Astrocyte of the hippocampus (primary cell): ENCODE measurements at regions not wholly inside any gene's neighbourhood (a gene's known extent, or its start where the extent isn't known, plus 50 kb on each side); places are given as distances from the start of the nearest gene placed in this dataset.
A peak's percentile ranks its signal among the peaks of the same experiment; 100 is the strongest.
"Not testable (repeated sequence)": the region's sequence is repeated elsewhere in the genome, so short reads cannot be mapped to it uniquely, and the experiment has no call there.

ENCODE experiments used
- DNase-seq: peaks from one replicate; pipeline ENCODE4 v3.0.0; 2011; ENCODE audit warnings: low read depth, low spot score

DNA sequence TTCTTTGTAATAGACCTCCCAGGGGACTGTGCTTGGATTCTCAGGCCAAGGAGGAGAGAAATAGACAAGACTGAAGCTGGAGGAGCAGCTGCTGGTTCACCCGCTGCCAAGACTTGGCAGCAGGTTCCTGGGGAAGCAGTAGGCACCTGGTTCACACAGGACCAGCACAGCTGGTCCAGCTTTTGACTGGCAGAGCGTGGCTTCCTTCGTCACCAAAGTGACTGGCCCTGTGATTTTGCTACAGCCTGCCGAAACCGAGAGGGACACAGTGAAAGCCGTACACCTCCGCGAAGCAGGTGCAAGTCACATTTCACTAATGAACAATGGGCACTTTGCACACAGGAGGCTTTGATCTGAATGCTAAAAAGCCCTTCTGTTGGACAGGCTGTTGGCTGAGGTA is 199.0 kb downstream of the RNF144B start:
- DNase-seq, result no peak

- DNase-seq, result peak; percentile 85
These were observed 208.8 kb downstream of the RNF144B start for GRCh38 chr6:18595774-18596530.

DNA sequence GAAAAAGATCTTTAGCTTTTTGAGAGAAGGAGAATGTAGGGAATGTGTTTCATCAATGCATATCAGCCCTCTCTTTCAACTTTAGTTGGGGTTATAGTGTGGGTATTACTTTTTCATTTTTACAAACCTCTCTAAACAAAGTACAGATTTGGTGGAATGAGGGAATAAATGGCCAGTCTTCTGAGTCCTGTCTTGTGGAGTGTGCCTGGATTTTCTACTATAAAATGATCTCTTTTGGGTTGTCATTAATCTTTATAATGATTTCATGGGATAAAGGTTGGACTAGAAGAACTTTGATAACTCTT is 209.3 kb downstream of the RNF144B start:
- DNase-seq, result no peak

- DNase-seq, result no peak
These were observed 211.6 kb downstream of the RNF144B start for GRCh38 chr6:18598551-18599264.

DNA sequence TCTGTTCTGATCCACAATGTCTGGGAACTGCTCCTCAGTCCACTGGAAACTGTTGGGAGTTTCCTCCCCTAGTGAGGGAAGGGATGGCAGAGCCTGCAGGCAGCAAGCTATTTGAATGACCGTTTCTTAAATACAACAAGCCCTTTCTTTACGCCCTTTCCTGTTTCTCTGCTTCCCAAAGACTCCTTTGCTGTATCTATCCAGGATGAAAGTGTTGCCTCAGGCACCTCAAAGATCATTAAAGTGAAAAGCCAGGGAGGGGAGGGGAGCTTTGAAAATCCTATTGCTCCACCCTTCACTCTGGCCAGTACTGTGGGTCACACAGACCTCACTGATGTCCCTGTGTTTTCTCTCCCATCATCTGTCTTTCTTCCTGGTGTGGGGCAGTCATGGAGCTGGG is 213.1 kb downstream of the RNF144B start:
- no peak for DNase-seq

DNA sequence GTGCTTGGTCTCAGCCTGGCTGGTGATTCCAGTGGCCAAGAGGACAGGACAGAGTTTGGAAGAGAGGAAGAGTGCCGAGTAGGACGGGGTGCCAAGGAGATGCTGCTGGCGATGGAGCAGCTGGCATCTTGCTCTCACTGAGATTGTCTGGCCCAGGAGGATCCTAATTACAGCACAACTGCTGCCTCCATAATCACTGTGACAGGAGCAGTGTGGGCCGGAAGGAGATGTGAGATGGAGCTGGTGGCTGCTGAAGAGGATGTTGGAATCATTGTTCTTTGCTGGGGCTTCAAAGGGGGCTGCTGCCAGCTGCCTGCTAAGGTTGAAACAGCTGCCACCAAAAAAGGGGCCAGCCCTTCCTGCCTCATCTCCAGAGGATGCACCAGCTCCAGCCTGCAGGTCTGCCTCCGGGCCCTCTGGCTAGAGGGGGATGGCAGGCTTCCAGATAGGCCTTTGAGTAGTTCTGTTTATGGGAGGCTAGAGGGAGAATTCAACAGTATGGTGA is 214.4 kb downstream of the RNF144B start:
- no peak for DNase-seq

DNA sequence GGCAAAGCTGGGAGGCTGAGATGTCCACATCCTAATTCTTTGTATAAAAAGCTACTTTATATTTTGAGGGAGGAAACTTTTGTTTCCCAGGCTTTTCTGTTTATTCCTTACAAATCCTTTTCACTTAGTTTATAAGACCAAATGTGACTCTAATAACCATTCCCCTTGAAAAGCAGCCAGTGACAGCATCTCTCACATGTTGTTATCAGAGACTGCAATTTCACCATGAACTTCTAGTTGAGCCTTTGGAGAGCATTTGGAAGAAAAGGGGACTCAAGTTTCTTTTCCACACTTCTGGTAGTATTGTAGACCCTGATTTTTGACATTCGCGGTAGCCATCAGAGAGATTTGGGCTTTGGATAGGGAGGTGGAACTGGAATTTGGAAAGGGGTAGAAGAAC is 215.8 kb downstream of the RNF144B start:
- no peak for DNase-seq

- no peak for DNase-seq
These were observed 216.2 kb downstream of the RNF144B start for GRCh38 chr6:18603361-18603760.

DNA sequence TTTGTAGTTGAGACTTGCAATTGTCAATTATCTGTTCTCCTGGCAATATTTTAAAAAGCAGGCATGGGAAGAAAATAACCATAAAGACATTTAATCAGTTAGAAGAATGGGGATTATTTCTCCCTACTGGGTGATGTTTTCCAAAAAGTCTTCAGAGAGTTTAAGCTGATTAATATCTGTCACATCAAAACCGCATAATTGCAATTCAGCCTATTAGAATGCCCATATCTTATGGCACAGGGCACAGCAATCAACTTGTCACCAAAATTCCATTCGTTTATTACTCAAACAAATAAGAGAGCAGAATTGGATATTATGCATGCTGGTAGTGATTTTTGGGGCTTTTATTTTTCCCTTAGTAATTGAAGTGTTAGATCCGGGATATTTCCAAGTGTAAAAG is 218.7 kb downstream of the RNF144B start:
- DNase-seq, result no peak

- DNase-seq, result no peak
These were observed 222.6 kb downstream of the RNF144B start for GRCh38 chr6:18609715-18610114.

DNA sequence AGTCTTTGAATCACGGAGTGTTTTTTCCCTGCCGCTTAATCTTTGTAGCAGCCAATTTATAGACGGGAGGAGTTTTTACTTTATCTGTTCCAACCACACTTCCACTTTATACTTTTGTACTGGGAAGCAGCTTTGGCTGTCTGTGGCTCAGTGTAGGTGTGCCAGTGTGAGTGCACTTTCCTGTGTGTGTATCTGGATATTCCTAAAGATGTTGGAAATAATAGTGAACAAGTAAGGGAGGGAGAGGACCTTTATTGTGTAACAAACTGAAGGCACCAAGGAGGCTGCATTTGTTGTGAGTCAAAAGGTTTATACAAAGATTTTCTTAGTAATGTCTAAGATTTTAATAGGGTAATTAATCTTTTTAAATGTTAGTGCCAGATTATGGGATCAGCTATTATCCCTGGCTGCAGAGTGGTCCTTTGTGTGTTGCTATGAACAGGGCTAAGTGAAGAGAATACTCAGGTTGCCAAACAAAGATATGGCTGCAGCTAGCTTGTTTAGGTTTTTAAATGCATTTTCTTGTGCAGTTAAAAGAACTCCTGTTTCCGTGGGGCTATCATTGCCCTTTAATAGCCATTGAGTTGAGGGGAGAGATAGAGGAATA is 226.3 kb downstream of the RNF144B start:
- no peak for DNase-seq

- DNase-seq, result no peak
These were observed 242.4 kb downstream of the RNF144B start for GRCh38 chr6:18629571-18629970.

- no peak for DNase-seq
These were observed 245.7 kb downstream of the RNF144B start for GRCh38 chr6:18632670-18633410.

DNA sequence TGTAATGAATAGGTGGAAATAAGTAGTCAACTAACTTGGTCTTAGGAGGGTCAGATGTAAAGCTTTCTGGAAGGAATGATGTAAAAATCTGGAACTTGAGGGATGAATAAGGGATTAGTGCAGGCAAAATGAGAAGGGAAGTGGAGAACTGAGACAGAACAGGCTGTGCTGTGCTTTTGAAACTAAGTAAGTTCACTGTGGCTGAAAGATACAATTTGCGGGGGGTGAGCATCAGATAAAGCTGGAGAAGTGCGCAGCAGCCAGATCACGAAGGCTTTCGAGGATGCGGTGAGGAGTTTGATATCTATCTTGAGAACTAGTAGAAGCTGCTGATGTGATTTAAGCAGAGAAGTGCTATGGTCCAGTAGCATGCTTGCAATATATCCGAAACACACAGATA is 247.8 kb downstream of the RNF144B start:
- no peak for DNase-seq

- no peak for DNase-seq
These were observed 253.0 kb downstream of the RNF144B start for GRCh38 chr6:18640134-18640533.

DNA sequence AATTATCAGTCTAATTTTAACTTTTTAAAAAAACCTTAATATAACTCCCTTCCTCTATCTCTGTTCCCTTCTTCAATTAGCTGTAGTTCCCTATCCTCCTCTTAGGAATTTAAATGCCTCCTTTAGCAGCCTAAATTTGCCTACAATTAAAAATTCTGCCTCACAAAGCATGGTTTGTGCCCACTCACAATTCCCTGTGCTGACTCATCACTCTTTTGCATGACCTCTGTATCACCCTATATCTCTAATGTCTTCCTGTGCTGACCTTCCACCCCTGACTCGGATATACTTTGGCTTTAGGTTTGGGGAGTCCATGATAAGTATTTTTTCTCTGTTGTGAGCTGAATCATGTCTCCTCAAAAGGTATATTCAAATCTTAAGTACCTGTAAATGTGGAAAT is 253.6 kb downstream of the RNF144B start:
- DNase-seq, result peak; percentile 2

- DNase-seq, result no peak
These were observed 267.7 kb downstream of the RNF144B start for GRCh38 chr6:18654821-18655220.

DNA sequence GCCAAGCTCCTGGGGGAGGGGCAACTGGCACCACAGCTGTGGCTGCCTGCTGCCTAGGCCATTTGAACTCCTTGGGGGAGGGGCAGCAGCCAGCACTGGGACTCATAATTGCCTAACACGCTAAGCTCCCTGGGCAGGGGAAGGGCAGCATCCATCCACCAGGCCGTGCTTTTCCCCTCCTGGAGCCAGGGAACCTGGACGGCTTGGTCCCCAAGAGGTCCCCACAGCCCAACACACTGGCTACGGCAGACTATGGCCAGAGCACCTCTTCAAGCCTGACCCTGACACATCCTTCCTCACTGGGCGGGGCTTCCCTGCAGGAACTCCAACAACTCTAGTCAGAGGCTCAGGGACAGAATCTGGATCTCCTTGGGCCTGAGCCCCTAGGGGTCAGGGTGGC is 269.4 kb downstream of the RNF144B start:
- DNase-seq, result no peak

DNA sequence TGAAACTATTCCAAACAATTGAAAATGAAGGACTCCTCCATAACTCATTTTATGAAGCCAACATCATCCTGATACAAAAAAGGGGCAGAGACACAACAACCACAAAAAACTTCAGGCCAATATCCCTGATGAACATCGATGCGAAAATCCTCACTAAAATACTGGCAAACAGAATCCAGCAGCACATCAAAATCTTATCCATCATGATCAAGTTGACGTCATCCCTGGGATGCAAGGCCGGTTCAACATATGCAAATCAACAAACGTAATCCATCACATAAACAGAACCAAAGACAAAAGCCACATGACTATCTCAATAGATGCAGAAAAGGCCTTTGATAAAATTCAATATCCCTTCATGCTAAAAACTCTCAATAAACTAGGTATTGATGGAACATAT is 272.8 kb downstream of the RNF144B start:
- not testable (repeated sequence) for DNase-seq

- DNase-seq, result no peak
These were observed 275.9 kb downstream of the RNF144B start for GRCh38 chr6:18663011-18663410.

DNA sequence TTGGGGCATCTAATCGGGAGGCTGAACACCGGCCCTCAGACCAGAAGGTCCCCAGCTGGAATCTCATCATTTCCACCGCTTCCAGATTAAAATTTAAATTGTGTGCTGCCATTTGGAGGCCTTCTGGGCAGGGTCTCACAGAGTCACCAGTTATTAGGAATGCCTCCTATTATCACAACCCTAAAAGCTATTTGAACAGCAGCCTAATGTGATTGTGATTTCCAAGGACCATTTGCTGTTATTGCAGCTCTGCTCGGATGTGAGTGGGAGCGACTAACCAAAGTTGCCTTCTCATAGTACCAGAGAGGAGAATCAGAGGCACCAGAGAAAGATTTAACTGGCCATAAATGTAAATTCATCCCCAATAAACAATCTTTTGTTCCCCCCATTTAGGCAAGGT is 277.3 kb downstream of the RNF144B start:
- DNase-seq, result no peak

DNA sequence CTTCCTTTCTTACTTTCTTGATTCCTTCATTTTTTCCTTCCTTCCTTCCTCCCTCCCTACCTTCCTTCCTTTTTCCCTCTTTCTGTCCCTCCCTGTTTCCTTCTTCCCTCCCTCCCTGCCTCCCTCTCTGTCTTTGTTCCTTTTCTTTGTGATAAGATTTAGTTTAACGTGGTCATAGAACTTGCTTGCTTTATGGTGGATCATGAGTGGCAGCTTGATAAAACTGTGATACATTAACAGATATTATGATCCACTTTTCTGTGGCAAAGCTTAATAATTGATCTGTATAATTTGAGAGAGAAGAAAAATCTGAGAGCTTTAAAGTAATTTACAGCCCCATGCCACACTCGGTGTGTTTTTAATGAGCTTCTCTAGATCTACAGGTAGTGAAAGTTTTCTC is 280.5 kb downstream of the RNF144B start:
- DNase-seq, result no peak
